PC-3 (cell line): ENCODE measurements at regions not wholly inside any gene's neighbourhood (a gene's known extent, or its start where the extent isn't known, plus 50 kb on each side); places are given as distances from the start of the nearest gene placed in this dataset.
"Not testable (repeated sequence)": the region's sequence is repeated elsewhere in the genome, so short reads cannot be mapped to it uniquely, and the experiment has no call there.

Source experiments
- ATAC-seq: fragments of 200-7000 bp; cut with Tn5 transposase; 2 replicates; pipeline ENCODE4 v1.9.1; 2020; ENCODE audit warnings: mild to moderate bottlenecking, moderate library complexity
- BruUV-seq: library from RNA; stranded (reverse); fragments of 400-500 nt; replicated peaks from 2 replicates; lab custom pipeline; 2021; lab: Mats Ljungman, UMichigan
- CTCF ChIA-PET: fragments of 300-600 bp; sonication (Branson Sonifier 250); formaldehyde crosslinking; loops from one replicate; lab custom pipeline; 2022; ENCODE audit warnings: antibody characterized with exemption; lab: Charles Lee
- POLR2A ChIA-PET: fragments of 300-600 bp; sonication (Branson Sonifier 250); formaldehyde crosslinking; loops from one replicate; lab custom pipeline; 2022; ENCODE audit warnings: antibody characterized with exemption; ENCODE audit not compliant: unreplicated experiment; lab: Charles Lee
- DNase-seq: peaks from one replicate; pipeline ENCODE4 v3.0.0-alpha.2; 2015
- H2AFZ ChIP-seq: fragments of 300-600 bp; sonication (generic); 2 replicates; pipeline ENCODE4 v1.6.0; 2016; ENCODE audit warnings: antibody characterized with exemption, low read length
- H3F3A ChIP-seq: fragments of 300-600 bp; sonication (generic); one replicate; pipeline ENCODE4 v1.6.0; 2017; ENCODE audit warnings: antibody characterized with exemption, low read length, control low read depth, mild to moderate bottlenecking; ENCODE audit not compliant: unreplicated experiment
- H3K27ac ChIP-seq: fragments of 300-600 bp; sonication (generic); 2 replicates; pipeline ENCODE4 v1.5.1; 2016; ENCODE audit warnings: mild to moderate bottlenecking, low read length
- H3K27me3 ChIP-seq: fragments of 300-600 bp; sonication (generic); 2 replicates; pipeline ENCODE4 v1.6.1; 2016; ENCODE audit warnings: low read length, mixed read lengths
- H3K36me3 ChIP-seq: fragments of 300-600 bp; sonication (generic); 2 replicates; pipeline ENCODE4 v1.6.1; 2016; ENCODE audit warnings: low read depth, mixed run types, low read length, mixed read lengths
- H3K4me1 ChIP-seq: fragments of 300-600 bp; sonication (generic); 2 replicates; pipeline ENCODE4 v1.5.1; 2016; ENCODE audit warnings: low read length; ENCODE audit not compliant: insufficient read depth
- H3K4me2 ChIP-seq: fragments of 300-600 bp; sonication (generic); 2 replicates; pipeline ENCODE4 v1.6.0; 2016; ENCODE audit warnings: low read length
- H3K4me3 ChIP-seq: fragments of 300-600 bp; sonication (generic); 2 replicates; pipeline ENCODE4 v1.5.1; 2016; ENCODE audit warnings: mild to moderate bottlenecking, low read length, mixed read lengths
- H3K79me2 ChIP-seq: fragments of 300-600 bp; sonication (generic); 2 replicates; pipeline ENCODE4 v1.6.1; 2017; ENCODE audit warnings: low read length, mixed read lengths
- H3K9ac ChIP-seq: fragments of 300-600 bp; sonication (generic); 2 replicates; pipeline ENCODE4 v1.6.0; 2016; ENCODE audit warnings: mild to moderate bottlenecking, low read length
- H3K9me2 ChIP-seq: fragments of 300-600 bp; sonication (generic); replicated peaks from 2 replicates; pipeline ENCODE4 v1.6.1; 2016; ENCODE audit warnings: mixed run types, low read length, mixed read lengths
- H3K9me3 ChIP-seq: fragments of 300-600 bp; sonication (generic); 2 replicates; pipeline ENCODE4 v1.6.1; 2016; ENCODE audit warnings: low read length, mixed read lengths
- H4K20me1 ChIP-seq: fragments of 300-600 bp; sonication (generic); 2 replicates; pipeline ENCODE4 v1.6.1; 2016; ENCODE audit warnings: low read length, mixed read lengths
- EZH2 ChIP-seq: fragments of 300-600 bp; sonication (generic); IDR thresholded peaks from one replicate; pipeline ENCODE4 v1.6.1; 2017; ENCODE audit warnings: antibody characterized with exemption, mild to moderate bottlenecking, low read length; ENCODE audit not compliant: unreplicated experiment
- EZH2phosphoT487 ChIP-seq: fragments of 300-600 bp; sonication (generic); IDR thresholded peaks from 2 replicates; pipeline ENCODE4 v1.6.1; 2018; ENCODE audit warnings: mild to moderate bottlenecking, antibody characterized with exemption, low read length, borderline replicate concordance
- intact Hi-C: fragments of 100-400 bp; cut with micrococcal nuclease; formaldehyde crosslinking; loops from 2 replicates; pipeline ENCODE4 v1.9.0; 2023
- TF ChIP-seq, protein P1 (sequence below): fragments of 300-600 bp; sonication (generic); conservative IDR thresholded peaks from 2 replicates; pipeline ENCODE4 v1.5.1; 2017; ENCODE audit warnings: antibody characterized with exemption, low read depth, mild to moderate bottlenecking, low read length

DNA sequence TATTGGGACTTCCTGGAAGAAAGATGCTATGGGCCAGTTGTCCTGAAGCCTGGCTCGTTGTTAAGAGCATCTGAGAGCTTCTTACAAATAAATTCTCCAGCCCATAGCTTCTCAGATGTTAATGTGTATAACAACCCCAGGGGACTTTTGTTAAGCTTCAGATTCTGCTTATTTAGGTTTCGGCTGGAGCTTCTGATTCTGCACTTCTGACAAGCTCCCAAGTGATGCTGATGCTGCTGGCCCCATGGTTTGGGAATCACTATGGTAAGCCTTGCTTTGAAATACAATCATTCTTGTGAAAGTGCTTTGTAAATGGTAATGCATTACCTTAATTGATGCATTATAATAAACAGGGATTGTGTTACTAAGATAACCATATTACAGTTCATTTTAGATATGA, 281.8 kb upstream of the PLD5 start:
- H4K20me1 ChIP-seq: no peaks in the 10 kb centered on the region
- ChIA-PET POLR2A (no interaction called here), CTCF (no interaction called here)
- H3F3A ChIP-seq: no peaks in the 10 kb centered on the region
- H3K4me2 ChIP-seq: no peak overlapping the region
- ATAC-seq (no peak), DNase-seq (no peak)
- H3K27ac ChIP-seq: no peak overlapping the region
- H3K79me2 ChIP-seq: no peaks in the 10 kb centered on the region
- H3K9me3 ChIP-seq: no peaks in the 10 kb centered on the region
- BruUV-seq: no TSS peak
- H3K27me3 ChIP-seq: peaks cover 27% of the 10 kb centered on the region
- H2AFZ ChIP-seq: no peak overlapping the region
- intact Hi-C loops: no loop called here
- H3K4me1 ChIP-seq: no peaks in the 10 kb centered on the region
- no peaks in the 10 kb centered on the region for H3K36me3 ChIP-seq
- no peak overlapping the region for H3K9ac ChIP-seq
- H3K4me3 ChIP-seq: no peak overlapping the region
- no peak for TF ChIP-seq EZH2phosphoT487
- no peak for TF ChIP-seq EZH2
- TF ChIP-seq, protein P1, sequence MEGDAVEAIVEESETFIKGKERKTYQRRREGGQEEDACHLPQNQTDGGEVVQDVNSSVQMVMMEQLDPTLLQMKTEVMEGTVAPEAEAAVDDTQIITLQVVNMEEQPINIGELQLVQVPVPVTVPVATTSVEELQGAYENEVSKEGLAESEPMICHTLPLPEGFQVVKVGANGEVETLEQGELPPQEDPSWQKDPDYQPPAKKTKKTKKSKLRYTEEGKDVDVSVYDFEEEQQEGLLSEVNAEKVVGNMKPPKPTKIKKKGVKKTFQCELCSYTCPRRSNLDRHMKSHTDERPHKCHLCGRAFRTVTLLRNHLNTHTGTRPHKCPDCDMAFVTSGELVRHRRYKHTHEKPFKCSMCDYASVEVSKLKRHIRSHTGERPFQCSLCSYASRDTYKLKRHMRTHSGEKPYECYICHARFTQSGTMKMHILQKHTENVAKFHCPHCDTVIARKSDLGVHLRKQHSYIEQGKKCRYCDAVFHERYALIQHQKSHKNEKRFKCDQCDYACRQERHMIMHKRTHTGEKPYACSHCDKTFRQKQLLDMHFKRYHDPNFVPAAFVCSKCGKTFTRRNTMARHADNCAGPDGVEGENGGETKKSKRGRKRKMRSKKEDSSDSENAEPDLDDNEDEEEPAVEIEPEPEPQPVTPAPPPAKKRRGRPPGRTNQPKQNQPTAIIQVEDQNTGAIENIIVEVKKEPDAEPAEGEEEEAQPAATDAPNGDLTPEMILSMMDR: no peak
- no peaks in the 10 kb centered on the region for H3K9me2 ChIP-seq

DNA sequence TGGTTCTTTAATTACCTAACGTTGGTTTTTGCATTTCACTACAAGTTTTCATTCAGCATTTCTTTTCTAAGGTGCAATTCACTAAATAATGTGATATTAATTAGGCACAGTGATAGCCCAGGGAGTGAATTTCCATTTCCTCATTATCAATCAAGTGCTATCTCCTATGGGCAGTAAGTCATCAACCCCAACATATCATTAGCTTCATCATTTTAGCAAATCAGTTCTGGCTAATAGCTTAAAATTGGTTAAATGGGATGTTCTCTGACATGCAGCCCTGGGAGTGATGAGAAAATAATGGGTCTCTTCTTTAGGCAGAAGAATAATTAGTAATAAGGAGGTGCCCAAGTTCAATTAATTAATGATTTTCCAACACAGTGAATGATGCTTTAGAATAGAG, 280.9 kb upstream of the PLD5 start:
- H3K4me1 ChIP-seq, H3K27ac ChIP-seq, BruUV-seq, H3K9me2 ChIP-seq, H3K4me2 ChIP-seq, H3K9me3 ChIP-seq, H3K36me3 ChIP-seq, DNase-seq, POLR2A ChIA-PET, H3K79me2 ChIP-seq, H2AFZ ChIP-seq, CTCF ChIA-PET, H4K20me1 ChIP-seq, H3K4me3 ChIP-seq, intact Hi-C loops, H3K9ac ChIP-seq, H3F3A ChIP-seq, ATAC-seq: not testable (repeated sequence)
- H3K27me3 ChIP-seq: peaks cover 26% of the 10 kb centered on the region

DNA sequence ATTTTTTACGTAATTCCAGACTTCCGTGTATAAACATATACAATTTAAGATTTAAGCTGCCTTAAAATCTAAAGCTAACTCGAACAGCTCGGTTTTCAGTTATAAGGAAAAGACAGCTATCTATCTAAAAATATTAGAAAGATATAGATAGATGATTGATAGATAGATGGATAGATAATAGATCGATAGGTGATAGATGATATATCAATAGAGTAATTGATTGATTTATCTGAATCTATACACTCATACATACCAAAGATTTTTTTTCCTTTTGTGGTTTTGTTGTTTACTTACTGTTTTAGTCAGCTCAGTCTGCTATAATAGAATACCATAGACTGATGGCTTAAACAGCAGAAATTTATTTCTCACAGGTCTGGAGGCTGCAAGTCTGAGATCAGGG, 278.5 kb upstream of the PLD5 start:
- H3K36me3 ChIP-seq: no peaks in the 10 kb centered on the region
- no peak overlapping the region for H3K4me3 ChIP-seq
- TF ChIP-seq EZH2phosphoT487 (no peak), EZH2 (no peak)
- TF ChIP-seq, protein P1: no peak
- BruUV-seq: no TSS peak
- CTCF ChIA-PET: no interaction called here
- intact Hi-C loops: no loop called here
- ATAC-seq (no peak), DNase-seq (no peak)
- no peak overlapping the region for H3K27ac ChIP-seq
- H3K79me2 ChIP-seq: no peaks in the 10 kb centered on the region
- peaks cover 20% of the 10 kb centered on the region for H3K27me3 ChIP-seq
- H3K4me1 ChIP-seq: no peaks in the 10 kb centered on the region
- H3K9me3 ChIP-seq: no peaks in the 10 kb centered on the region
- POLR2A ChIA-PET: no interaction called here
- H4K20me1 ChIP-seq: no peaks in the 10 kb centered on the region
- no peaks in the 10 kb centered on the region for H3F3A ChIP-seq
- no peaks in the 10 kb centered on the region for H3K9me2 ChIP-seq
- H3K9ac ChIP-seq: no peak overlapping the region
- no peak overlapping the region for H3K4me2 ChIP-seq
- no peak overlapping the region for H2AFZ ChIP-seq
